Globus pallidus (tissue), 1 donor: ENCODE measurements at regions not wholly inside any gene's neighbourhood (a gene's known extent, or its start where the extent isn't known, plus 50 kb on each side); places are given as distances from the start of the nearest gene placed in this dataset.
"Not testable (repeated sequence)": the region's sequence is repeated elsewhere in the genome, so short reads cannot be mapped to it uniquely, and the experiment has no call there.

Source experiments
- DNase-seq: peaks from one replicate; pipeline ENCODE4 v3.0.0-alpha.2; 2015; ENCODE audit warnings: low spot score

GRCh38 chr3:106820726-106821362 is 556.4 kb upstream of the CCDC54 start:
- DNase-seq, result no peak

GRCh38 chr3:106821801-106822200 is 555.4 kb upstream of the CCDC54 start:
- DNase-seq, result no peak

GRCh38 chr3:106822204-106822603 is 555.0 kb upstream of the CCDC54 start:
- no peak for DNase-seq

DNA sequence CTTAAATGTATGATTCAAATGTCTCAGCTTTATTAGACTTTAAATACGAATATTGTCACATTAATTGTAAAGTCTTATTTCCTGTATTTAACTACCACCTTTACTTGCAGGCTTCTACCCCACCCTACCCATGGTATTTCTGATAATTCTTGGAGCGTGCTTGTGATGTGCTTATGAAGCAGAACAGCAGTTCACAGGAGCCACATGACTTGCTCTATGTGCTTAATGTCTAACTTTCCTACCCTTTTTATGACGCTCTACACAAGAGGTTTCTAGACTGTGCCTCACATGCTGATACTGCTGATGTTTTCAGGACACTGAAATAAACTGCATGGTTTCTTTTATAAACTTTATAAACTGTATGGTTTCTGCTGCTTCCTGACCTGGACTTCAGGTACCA is 553.5 kb upstream of the CCDC54 start:
- DNase-seq, result no peak

DNA sequence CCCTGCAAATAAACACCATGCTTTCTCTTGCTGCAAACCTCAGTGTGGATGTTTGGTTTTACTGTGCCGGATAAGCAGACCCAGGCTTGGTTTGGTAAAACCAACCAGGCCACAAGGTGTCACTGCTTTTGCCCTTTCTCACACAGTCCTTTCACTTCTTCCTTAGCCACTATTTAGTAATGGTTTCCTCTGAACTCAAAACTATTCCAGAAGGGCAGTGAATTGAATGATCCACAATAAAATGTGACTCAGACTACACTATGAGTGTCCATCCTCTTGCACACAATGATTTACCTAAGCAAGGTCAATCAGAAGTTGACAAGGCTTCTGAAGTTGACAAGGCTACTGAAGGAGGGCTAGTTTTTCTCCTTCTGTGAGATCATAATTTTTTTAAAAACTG is 552.4 kb upstream of the CCDC54 start:
- peak; percentile 40 for DNase-seq

DNA sequence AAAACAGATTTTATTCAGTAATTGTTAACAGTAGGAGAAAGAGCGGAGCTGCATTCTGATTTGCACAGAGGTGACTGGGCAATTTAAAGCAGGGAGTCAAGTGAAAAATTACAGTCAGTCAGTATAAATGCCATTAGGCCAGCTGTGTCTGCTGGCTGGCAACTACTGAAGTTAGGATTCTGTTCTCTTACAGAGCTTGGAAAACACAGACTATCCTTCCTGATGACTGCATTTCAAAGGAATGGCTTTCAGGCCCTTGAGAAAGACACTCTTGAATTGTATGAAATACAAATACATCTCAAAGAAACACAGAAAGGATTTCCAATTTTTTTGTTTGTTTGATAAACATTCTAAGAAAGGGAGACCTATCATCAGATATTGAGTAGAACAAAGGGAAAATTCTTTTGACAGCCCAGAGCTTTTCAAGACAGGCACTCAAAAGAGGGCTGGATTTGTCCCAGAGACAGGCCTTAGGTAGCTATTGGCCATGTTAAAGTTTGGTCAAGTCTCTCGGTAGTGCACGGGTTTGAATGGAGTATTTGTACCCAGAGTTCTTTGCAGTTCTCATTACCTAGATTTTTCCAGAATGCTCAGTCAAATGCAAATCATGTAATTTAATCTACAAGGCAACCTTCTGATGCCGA is 551.2 kb upstream of the CCDC54 start:
- peak; percentile 30 for DNase-seq

GRCh38 chr3:106826791-106827311 is 550.4 kb upstream of the CCDC54 start:
- DNase-seq, result no peak

- no peak for DNase-seq
Observed at GRCh38 chr3:106827515-106828213, 549.6 kb upstream of the CCDC54 start.

DNA sequence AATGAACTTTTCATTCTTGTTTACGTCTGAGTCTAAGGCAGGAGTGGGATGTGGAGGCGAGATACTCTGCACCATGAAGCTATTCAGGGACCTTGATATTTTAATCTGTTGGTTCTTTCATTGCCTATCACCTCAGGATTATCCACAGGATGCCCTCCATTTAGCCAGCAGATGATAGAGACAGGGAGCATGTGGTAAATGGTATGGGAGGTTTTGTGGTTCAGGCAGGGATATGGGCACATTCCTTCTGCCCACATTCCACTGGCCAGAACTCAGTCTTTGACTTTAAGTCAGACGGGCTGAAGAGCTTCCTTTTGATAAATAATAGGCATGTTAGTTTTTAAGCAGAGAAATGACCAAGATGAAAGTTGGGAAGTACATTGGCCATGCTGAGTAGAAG is 548.0 kb upstream of the CCDC54 start:
- no peak for DNase-seq

DNA sequence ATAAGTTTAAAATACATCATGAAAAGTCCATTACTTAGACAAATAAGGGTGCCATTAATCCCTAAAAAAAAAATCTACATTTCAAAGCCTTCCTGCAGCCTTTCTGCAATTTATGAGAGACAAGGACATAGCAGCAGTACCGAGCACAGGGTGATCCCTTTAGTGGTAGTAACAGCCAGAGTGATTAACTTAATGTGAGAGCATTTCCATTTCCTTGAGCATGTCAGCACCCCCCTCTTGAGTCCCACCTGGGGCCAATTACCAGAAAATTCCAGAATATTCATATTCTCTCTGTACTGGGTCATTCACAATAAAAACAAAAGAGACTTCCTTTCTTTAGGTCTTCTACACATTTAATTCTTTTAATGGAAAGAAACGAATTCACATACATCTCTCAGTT is 546.9 kb upstream of the CCDC54 start:
- no peak for DNase-seq

GRCh38 chr3:106836906-106837305 is 540.3 kb upstream of the CCDC54 start:
- DNase-seq, result no peak

- no peak for DNase-seq
Observed at GRCh38 chr3:106837616-106838015, 539.6 kb upstream of the CCDC54 start.

- DNase-seq, result no peak
Observed at GRCh38 chr3:106839576-106840280, 537.5 kb upstream of the CCDC54 start.

GRCh38 chr3:106840319-106840718 is 536.9 kb upstream of the CCDC54 start:
- no peak for DNase-seq

DNA sequence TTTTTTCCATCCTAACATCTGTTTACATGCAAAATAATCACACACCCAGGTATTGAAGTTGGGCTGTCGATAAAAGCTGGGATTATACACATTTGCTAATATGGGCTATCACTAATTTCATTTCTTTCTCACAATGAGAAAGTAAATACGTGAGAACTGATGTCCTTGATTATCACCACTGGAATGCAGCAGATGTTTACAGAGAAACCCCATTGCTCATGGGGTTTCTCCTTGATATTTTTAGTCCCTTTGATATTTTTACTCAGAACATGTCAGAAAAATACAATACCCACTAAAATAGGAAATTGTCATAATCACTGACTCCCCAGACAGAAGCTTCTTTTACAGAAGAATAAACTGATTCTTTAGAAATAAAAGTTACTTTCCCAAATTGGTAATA is 535.1 kb upstream of the CCDC54 start:
- DNase-seq, result no peak

- no peak for DNase-seq
Observed at GRCh38 chr3:106844638-106845037, 532.6 kb upstream of the CCDC54 start.

DNA sequence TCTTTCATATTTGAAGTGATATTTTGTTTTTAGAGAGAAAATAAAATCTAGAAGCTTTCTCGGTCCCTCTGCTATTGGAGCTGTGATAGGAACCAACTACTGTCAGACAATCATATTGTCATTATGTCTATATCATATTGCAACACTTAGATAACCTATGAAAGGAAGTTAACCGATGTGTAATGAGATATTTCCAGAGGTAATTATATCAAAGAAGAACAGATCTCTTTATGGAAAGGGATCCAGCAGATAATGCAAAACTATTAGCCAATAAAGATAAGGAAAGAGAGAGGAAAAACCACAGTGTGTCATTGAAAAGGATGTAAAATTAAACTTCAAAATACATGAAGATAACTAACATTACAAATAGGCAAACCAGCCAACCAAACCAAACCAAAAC is 529.1 kb upstream of the CCDC54 start:
- no peak for DNase-seq

DNA sequence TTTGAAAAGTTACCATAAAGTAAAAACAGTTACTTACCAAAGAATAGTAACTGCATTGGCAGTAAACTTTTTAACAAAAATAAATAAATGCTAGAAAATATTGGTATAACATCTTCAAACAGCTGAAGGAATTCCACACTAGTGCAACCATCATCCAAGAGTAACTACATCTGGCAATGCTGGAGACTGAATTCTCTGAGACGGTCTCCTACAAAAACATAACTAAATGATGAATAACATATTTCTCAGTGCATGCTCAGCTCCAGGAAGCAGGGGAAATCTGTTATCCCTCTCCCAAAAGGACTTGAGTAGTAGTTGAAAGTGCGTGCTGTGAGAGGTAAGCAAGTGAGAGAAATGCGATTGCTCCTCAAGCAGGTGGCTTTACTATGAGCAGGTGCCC is 526.8 kb upstream of the CCDC54 start:
- DNase-seq, result no peak

- DNase-seq, result not testable (repeated sequence)
Observed at GRCh38 chr3:106858321-106858720, 518.9 kb upstream of the CCDC54 start.

GRCh38 chr3:106860182-106860581 is 517.1 kb upstream of the CCDC54 start:
- DNase-seq, result no peak

GRCh38 chr3:106862067-106862466 is 515.2 kb upstream of the CCDC54 start:
- peak; percentile 34 for DNase-seq

GRCh38 chr3:106877627-106878026 is 499.6 kb upstream of the CCDC54 start:
- DNase-seq, result no peak

DNA sequence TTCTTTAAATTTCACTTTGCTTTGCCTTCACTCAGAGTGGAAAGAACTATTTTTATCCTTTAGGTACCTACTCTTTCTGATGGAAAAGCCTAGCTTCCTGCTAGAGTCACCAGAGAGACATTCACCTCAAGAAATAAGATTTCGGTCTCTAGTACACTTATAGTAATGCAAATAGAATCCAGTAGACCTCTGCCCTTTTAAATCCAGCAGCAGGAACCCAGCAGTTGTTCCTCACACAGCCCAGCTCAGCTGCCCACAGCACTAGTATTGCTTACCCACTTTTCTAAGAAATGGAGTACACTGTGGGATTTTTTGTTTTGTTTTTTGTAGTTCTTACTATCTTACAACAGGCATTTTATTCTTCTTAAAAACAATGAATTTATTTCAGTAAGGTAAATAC is 497.0 kb upstream of the CCDC54 start:
- DNase-seq, result no peak
